ENCODE measurements at regions not wholly inside any gene's neighbourhood (a gene's known extent, or its start where the extent isn't known, plus 50 kb on each side); places are given as distances from the start of the nearest gene placed in this dataset.

DNA sequence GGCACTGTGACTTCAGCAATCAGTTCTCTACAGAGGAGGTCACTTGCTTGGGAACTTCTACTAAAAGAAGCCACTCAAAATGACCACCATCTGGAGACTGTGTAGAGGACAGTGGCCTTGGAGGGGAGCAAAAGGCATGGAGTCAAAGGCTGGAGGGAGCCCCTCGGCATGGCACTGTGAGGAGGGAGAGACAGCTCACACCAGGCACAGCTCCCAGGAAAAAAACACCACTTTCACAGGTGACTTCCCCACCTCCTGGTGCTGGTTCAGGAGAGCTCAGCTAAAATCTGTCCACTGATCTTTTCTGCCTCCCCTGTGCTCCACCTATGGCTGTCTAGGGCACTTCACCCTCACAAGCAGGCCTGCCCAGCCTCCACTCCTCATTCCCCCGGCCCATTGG, 649.4 kb upstream of the MGMT start:
- Mint-ChIP-seq H3K27ac (ENCODE audit: unreplicated experiment) (no peak overlapping the region), H3K27me3 (ENCODE audit: unreplicated experiment) (no peaks in the 10 kb centered on the region), H3K4me1 (ENCODE audit: low read depth, unreplicated experiment) (no peaks in the 10 kb centered on the region), H3K4me3 (ENCODE audit: unreplicated experiment) (no peak overlapping the region), H3K36me3 (ENCODE audit: unreplicated experiment) (no peaks in the 10 kb centered on the region), H3K9me3 (ENCODE audit: unreplicated experiment) (peaks cover 3% of the 10 kb centered on the region)
- TF ChIP-seq, protein P1, sequence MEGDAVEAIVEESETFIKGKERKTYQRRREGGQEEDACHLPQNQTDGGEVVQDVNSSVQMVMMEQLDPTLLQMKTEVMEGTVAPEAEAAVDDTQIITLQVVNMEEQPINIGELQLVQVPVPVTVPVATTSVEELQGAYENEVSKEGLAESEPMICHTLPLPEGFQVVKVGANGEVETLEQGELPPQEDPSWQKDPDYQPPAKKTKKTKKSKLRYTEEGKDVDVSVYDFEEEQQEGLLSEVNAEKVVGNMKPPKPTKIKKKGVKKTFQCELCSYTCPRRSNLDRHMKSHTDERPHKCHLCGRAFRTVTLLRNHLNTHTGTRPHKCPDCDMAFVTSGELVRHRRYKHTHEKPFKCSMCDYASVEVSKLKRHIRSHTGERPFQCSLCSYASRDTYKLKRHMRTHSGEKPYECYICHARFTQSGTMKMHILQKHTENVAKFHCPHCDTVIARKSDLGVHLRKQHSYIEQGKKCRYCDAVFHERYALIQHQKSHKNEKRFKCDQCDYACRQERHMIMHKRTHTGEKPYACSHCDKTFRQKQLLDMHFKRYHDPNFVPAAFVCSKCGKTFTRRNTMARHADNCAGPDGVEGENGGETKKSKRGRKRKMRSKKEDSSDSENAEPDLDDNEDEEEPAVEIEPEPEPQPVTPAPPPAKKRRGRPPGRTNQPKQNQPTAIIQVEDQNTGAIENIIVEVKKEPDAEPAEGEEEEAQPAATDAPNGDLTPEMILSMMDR (IDR thresholded peaks at IDR 0.05; ENCODE audit: partially characterized antibody, unreplicated experiment) = no peak
- no peak for DNase-seq

- peaks cover 1% of the 10 kb centered on the region for H3K9me3 Mint-ChIP-seq (ENCODE audit: unreplicated experiment)
- no peak for DNase-seq
- no peaks in the 10 kb centered on the region for H3K27me3 Mint-ChIP-seq (ENCODE audit: unreplicated experiment)
- H3K4me1 Mint-ChIP-seq (ENCODE audit: low read depth, unreplicated experiment) = peaks cover 1% of the 10 kb centered on the region
- H3K36me3 Mint-ChIP-seq (ENCODE audit: unreplicated experiment) = no peaks in the 10 kb centered on the region
- no peak overlapping the region for H3K4me3 Mint-ChIP-seq (ENCODE audit: unreplicated experiment)
- no peak overlapping the region for H3K27ac Mint-ChIP-seq (ENCODE audit: unreplicated experiment)
- TF ChIP-seq, protein P1 (IDR thresholded peaks at IDR 0.05; ENCODE audit: partially characterized antibody, unreplicated experiment) = no peak
These were observed 646.4 kb upstream of the MGMT start for GRCh38 chr10:128820663-128821062.

- no peaks in the 10 kb centered on the region for H3K27me3 Mint-ChIP-seq (ENCODE audit: unreplicated experiment)
- H3K4me1 Mint-ChIP-seq (ENCODE audit: low read depth, unreplicated experiment) = peaks cover 1% of the 10 kb centered on the region
- no peaks in the 10 kb centered on the region for H3K9me3 Mint-ChIP-seq (ENCODE audit: unreplicated experiment)
- no peak overlapping the region for H3K4me3 Mint-ChIP-seq (ENCODE audit: unreplicated experiment)
- DNase-seq = no peak
- H3K36me3 Mint-ChIP-seq (ENCODE audit: unreplicated experiment) = no peaks in the 10 kb centered on the region
- TF ChIP-seq, protein P1 (IDR thresholded peaks at IDR 0.05; ENCODE audit: partially characterized antibody, unreplicated experiment) = no peak
- no peak overlapping the region for H3K27ac Mint-ChIP-seq (ENCODE audit: unreplicated experiment)
These were observed 643.8 kb upstream of the MGMT start for GRCh38 chr10:128823201-128823600.

- Mint-ChIP-seq H3K9me3 (ENCODE audit: unreplicated experiment) (no peaks in the 10 kb centered on the region), H3K4me1 (ENCODE audit: low read depth, unreplicated experiment) (peaks cover 1% of the 10 kb centered on the region), H3K27me3 (ENCODE audit: unreplicated experiment) (no peaks in the 10 kb centered on the region), H3K36me3 (ENCODE audit: unreplicated experiment) (no peaks in the 10 kb centered on the region), H3K4me3 (ENCODE audit: unreplicated experiment) (no peak overlapping the region), H3K27ac (ENCODE audit: unreplicated experiment) (no peak overlapping the region)
- DNase-seq = no peak
- TF ChIP-seq, protein P1 (IDR thresholded peaks at IDR 0.05; ENCODE audit: partially characterized antibody, unreplicated experiment) = no peak
These were observed 641.4 kb upstream of the MGMT start for GRCh38 chr10:128825626-128826025.

GRCh38 chr10:128833671-128834070, 633.4 kb upstream of the MGMT start:
- TF ChIP-seq, protein P1 (IDR thresholded peaks at IDR 0.05; ENCODE audit: partially characterized antibody, unreplicated experiment) = no peak
- DNase-seq = no peak
- Mint-ChIP-seq H3K4me1 (ENCODE audit: low read depth, unreplicated experiment) (no peaks in the 10 kb centered on the region), H3K36me3 (ENCODE audit: unreplicated experiment) (no peaks in the 10 kb centered on the region), H3K4me3 (ENCODE audit: unreplicated experiment) (no peak overlapping the region), H3K27ac (ENCODE audit: unreplicated experiment) (no peak overlapping the region), H3K27me3 (ENCODE audit: unreplicated experiment) (no peaks in the 10 kb centered on the region), H3K9me3 (ENCODE audit: unreplicated experiment) (no peaks in the 10 kb centered on the region)
